ENCODE measurements at regions not wholly inside any gene's neighbourhood (a gene's known extent, or its start where the extent isn't known, plus 50 kb on each side); places are given as distances from the start of the nearest gene placed in this dataset.

GRCh38 chr14:66101662-66102061 is 384.5 kb upstream of the CCDC196 start:
- Histone ChIP-seq H3K27ac (no peak overlapping the region), H3K36me3 (no peaks in the 10 kb centered on the region), H3K9me3 (no peaks in the 10 kb centered on the region), H3K27me3 (no peaks in the 10 kb centered on the region), H3K4me1 (no peaks in the 10 kb centered on the region), H3K4me3 (no peak overlapping the region)
- intact Hi-C loops (cut with DNase I) = no loop called here
- ATAC-seq (no peak), FAIRE-seq (no peak), DNase-seq (no peak)
- TF ChIP-seq CTCF (IDR thresholded peaks at IDR 0.05) = no peak
- WGBS, 2 donors = 80 to 100% methylated on average over 1 of the region's 1 CpG

- FAIRE-seq = no peak
Observed at GRCh38 chr14:66104486-66104885, 381.7 kb upstream of the CCDC196 start.

DNA sequence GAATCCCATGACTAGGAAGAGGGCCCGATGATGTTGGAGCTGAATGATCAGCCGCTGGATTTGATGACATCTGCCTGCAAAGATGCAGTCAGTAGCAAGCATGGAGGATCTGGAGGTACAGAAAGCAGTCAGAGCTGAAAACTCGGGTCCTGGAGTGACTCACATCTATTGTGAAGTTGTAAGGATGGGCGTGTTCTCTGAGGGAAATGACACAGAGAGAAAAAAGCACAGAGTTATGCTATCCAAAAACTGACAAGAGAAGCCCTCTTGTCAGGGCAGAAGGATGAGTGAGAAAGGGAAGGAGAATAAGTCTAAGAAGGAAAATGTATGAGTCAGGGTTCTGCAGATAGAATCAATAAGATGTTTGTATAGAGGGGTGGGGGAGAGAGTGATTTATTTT is 380.4 kb upstream of the CCDC196 start:
- Histone ChIP-seq H3K9me3 (no peaks in the 10 kb centered on the region), H3K27me3 (no peaks in the 10 kb centered on the region), H3K36me3 (no peaks in the 10 kb centered on the region), H3K4me1 (no peaks in the 10 kb centered on the region), H3K27ac (no peak overlapping the region), H3K4me3 (no peak overlapping the region)
- ATAC-seq = no peak
- WGBS, 2 donors = 64 to 75% methylated on average over 4 of the region's 4 CpGs
- DNase-seq = no peak
- no peak for TF ChIP-seq CTCF (IDR thresholded peaks at IDR 0.05)
- FAIRE-seq = no peak
- intact Hi-C loops (cut with DNase I) = no loop called here

More at GRCh38 chr14:66104486-66104885, 381.7 kb upstream of the CCDC196 start:
- Histone ChIP-seq H3K36me3 (no peaks in the 10 kb centered on the region), H3K4me1 (no peaks in the 10 kb centered on the region), H3K27ac (no peak overlapping the region), H3K27me3 (no peaks in the 10 kb centered on the region), H3K4me3 (no peak overlapping the region), H3K9me3 (no peaks in the 10 kb centered on the region)
- 85 to 90% methylated on average over 5 of the region's 5 CpGs for whole genome bisulfite sequencing, 2 donors
- ATAC-seq (no peak), DNase-seq (no peak)
- no peak for TF ChIP-seq CTCF (IDR thresholded peaks at IDR 0.05)
- intact Hi-C loops (cut with DNase I) = no loop called here

- intact Hi-C loops (cut with DNase I) = no loop called here
- 85 to 100% methylated on average over 1 of the region's 1 CpG for WGBS, 2 donors
- no peak for TF ChIP-seq CTCF (IDR thresholded peaks at IDR 0.05)
- DNase-seq (no peak), ATAC-seq (no peak), FAIRE-seq (no peak)
- Histone ChIP-seq H3K4me3 (no peak overlapping the region), H3K27ac (no peak overlapping the region), H3K27me3 (no peaks in the 10 kb centered on the region), H3K9me3 (no peaks in the 10 kb centered on the region), H3K36me3 (no peaks in the 10 kb centered on the region), H3K4me1 (no peaks in the 10 kb centered on the region)
Observed at GRCh38 chr14:66109426-66109825, 376.7 kb upstream of the CCDC196 start.

GRCh38 chr14:66111891-66112290 is 374.3 kb upstream of the CCDC196 start:
- Histone ChIP-seq H3K4me3 (no peak overlapping the region), H3K27ac (no peak overlapping the region), H3K36me3 (no peaks in the 10 kb centered on the region), H3K4me1 (no peaks in the 10 kb centered on the region), H3K27me3 (no peaks in the 10 kb centered on the region), H3K9me3 (no peaks in the 10 kb centered on the region)
- FAIRE-seq = no peak
- ATAC-seq = no peak
- no peak for TF ChIP-seq CTCF (IDR thresholded peaks at IDR 0.05)
- no peak for DNase-seq
- intact Hi-C loops (cut with DNase I) = no loop called here
- WGBS, 2 donors = 81 to 86% methylated on average over 6 of the region's 6 CpGs

Measured in pancreas (tissue), 10 donors.